ENCODE measurements at regions not wholly inside any gene's neighbourhood (a gene's known extent, or its start where the extent isn't known, plus 50 kb on each side); places are given as distances from the start of the nearest gene placed in this dataset.

DNA sequence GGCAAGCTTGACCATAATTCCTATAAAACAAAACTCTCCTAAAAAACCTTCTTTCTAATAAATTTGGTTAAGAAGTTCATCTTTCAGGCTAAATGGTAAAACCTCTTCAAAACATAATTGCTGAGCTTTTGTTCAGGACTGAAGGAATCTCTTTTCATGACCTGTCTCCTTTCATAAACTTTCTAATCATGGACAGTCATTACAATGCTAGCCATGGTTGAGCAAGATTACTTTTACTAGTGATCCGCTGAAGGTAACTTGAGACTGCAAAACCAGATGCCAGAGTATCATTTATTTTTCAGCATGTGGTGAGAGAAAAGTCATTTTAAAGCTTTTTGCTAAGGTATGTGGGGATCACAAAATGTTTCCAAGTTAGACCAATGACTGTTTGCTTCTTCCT lies 186.4 kb upstream of the RHOBTB1 start:
- no peaks in the 10 kb centered on the region for H3K4me1 Mint-ChIP-seq (ENCODE audit: unreplicated experiment)
- no peaks in the 10 kb centered on the region for H3K9me3 Mint-ChIP-seq (ENCODE audit: unreplicated experiment)
- H3K27ac Mint-ChIP-seq (ENCODE audit: unreplicated experiment): no peak overlapping the region
- no peaks in the 10 kb centered on the region for H3K27me3 Mint-ChIP-seq (ENCODE audit: unreplicated experiment)
- no peak overlapping the region for H3K4me3 Mint-ChIP-seq (ENCODE audit: unreplicated experiment)
- TF ChIP-seq, protein P1, sequence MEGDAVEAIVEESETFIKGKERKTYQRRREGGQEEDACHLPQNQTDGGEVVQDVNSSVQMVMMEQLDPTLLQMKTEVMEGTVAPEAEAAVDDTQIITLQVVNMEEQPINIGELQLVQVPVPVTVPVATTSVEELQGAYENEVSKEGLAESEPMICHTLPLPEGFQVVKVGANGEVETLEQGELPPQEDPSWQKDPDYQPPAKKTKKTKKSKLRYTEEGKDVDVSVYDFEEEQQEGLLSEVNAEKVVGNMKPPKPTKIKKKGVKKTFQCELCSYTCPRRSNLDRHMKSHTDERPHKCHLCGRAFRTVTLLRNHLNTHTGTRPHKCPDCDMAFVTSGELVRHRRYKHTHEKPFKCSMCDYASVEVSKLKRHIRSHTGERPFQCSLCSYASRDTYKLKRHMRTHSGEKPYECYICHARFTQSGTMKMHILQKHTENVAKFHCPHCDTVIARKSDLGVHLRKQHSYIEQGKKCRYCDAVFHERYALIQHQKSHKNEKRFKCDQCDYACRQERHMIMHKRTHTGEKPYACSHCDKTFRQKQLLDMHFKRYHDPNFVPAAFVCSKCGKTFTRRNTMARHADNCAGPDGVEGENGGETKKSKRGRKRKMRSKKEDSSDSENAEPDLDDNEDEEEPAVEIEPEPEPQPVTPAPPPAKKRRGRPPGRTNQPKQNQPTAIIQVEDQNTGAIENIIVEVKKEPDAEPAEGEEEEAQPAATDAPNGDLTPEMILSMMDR (IDR thresholded peaks at IDR 0.05; ENCODE audit: unreplicated experiment): no peak
- DNase-seq (ENCODE audit: low spot score): no peak
- H3K36me3 Mint-ChIP-seq (ENCODE audit: low read depth, unreplicated experiment): no peaks in the 10 kb centered on the region

DNA sequence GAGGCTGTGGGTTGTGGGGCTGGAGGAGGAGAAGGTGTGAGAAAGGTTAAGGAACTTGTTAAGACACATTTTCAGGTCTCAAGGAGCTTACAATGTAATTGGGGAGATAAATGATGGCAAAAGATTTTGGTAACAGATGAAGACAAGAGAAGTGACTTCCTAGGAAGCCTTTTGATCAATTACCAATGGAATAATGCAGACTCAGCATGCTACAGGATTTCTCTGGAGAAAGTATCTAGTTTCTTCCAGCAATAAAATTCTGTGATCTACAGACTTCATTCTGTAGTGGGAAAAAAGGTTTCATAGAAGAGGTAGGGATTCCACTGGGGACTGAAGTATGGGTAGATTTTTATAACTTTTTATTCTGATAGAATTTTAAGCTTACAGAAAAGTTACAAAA lies 184.2 kb upstream of the RHOBTB1 start:
- H3K4me1 Mint-ChIP-seq (ENCODE audit: unreplicated experiment): peaks cover 5% of the 10 kb centered on the region
- H3K36me3 Mint-ChIP-seq (ENCODE audit: low read depth, unreplicated experiment): no peaks in the 10 kb centered on the region
- no peaks in the 10 kb centered on the region for H3K9me3 Mint-ChIP-seq (ENCODE audit: unreplicated experiment)
- peaks cover 1% of the 10 kb centered on the region for H3K27me3 Mint-ChIP-seq (ENCODE audit: unreplicated experiment)
- DNase-seq (ENCODE audit: low spot score): no peak
- TF ChIP-seq, protein P1 (IDR thresholded peaks at IDR 0.05; ENCODE audit: unreplicated experiment): no peak
- no peak overlapping the region for H3K27ac Mint-ChIP-seq (ENCODE audit: unreplicated experiment)
- H3K4me3 Mint-ChIP-seq (ENCODE audit: unreplicated experiment): no peak overlapping the region

DNA sequence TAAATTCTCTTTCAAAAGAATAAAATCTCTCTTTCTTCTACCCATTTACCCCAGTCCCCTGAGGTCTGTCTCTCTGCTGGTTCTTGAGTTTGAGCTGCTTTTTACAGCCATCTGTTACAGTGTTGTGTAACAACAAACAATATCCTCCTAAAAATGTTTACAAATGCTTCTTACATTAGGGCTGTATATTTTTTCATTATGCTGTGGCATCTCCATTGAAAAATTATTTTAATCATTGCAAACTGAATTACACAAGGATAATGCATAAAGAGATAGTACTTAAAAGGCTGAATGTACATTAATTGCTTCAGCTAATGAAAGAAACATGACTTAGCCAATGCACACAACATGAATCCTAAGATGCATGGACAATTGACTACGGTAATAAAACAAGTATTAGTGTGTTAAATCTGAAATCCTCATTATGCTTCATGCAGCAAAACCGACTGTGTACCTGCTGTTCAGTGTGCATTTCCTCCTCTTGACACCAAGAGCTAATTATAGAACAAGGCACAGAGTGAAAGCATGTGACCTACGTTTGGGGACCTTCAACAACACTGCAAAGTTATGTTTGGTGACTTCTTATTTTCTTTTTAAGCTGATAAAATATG lies 181.7 kb upstream of the RHOBTB1 start:
- TF ChIP-seq, protein P1 (IDR thresholded peaks at IDR 0.05; ENCODE audit: unreplicated experiment): no peak
- Mint-ChIP-seq H3K4me3 (ENCODE audit: unreplicated experiment) (no peak overlapping the region), H3K27me3 (ENCODE audit: unreplicated experiment) (peaks cover 1% of the 10 kb centered on the region), H3K9me3 (ENCODE audit: unreplicated experiment) (no peaks in the 10 kb centered on the region), H3K36me3 (ENCODE audit: low read depth, unreplicated experiment) (no peaks in the 10 kb centered on the region), H3K4me1 (ENCODE audit: unreplicated experiment) (peaks cover 13% of the 10 kb centered on the region), H3K27ac (ENCODE audit: unreplicated experiment) (no peak overlapping the region)
- DNase-seq (ENCODE audit: low spot score): no peak

DNA sequence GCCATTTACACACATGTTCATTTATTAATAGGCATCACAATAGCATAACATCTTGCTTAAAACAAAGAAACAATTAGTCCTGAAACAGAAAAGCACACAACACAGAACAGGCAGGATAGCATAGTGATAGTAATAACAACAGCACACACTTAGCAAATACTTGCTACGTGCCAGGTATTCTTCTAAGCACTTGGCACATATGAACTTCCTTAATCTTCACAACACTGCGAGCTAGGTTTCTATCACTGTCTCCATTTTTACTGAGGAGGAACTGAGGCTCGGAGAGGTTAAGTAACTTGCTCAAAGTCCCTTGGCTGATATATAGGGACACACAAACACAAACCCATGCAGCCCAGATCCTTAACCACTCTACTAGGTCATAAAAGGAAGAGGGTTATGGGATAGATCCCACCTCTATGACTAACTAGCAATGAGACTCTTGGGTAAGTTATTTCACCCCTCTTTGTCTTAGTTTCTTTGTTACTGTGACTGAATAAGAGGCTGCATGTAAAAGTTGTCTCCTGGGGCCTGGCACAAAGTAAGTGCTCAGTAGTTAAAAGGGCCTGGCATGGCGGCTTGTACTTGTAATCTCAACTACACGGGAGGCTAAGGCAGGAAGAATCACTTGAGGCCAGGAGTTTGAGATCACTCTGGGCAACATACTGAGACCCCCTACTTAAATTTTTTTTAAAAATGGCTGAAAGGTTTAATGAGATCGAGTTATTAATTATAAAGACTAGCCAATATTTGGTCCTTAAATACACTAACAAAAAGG lies 181.0 kb upstream of the RHOBTB1 start:
- no peak overlapping the region for H3K4me3 Mint-ChIP-seq (ENCODE audit: unreplicated experiment)
- no peak overlapping the region for H3K27ac Mint-ChIP-seq (ENCODE audit: unreplicated experiment)
- H3K4me1 Mint-ChIP-seq (ENCODE audit: unreplicated experiment): peaks cover 13% of the 10 kb centered on the region
- no peaks in the 10 kb centered on the region for H3K36me3 Mint-ChIP-seq (ENCODE audit: low read depth, unreplicated experiment)
- H3K9me3 Mint-ChIP-seq (ENCODE audit: unreplicated experiment): no peaks in the 10 kb centered on the region
- peaks cover 1% of the 10 kb centered on the region for H3K27me3 Mint-ChIP-seq (ENCODE audit: unreplicated experiment)
- TF ChIP-seq, protein P1 (IDR thresholded peaks at IDR 0.05; ENCODE audit: unreplicated experiment): no peak
- no peak for DNase-seq (ENCODE audit: low spot score)

DNA sequence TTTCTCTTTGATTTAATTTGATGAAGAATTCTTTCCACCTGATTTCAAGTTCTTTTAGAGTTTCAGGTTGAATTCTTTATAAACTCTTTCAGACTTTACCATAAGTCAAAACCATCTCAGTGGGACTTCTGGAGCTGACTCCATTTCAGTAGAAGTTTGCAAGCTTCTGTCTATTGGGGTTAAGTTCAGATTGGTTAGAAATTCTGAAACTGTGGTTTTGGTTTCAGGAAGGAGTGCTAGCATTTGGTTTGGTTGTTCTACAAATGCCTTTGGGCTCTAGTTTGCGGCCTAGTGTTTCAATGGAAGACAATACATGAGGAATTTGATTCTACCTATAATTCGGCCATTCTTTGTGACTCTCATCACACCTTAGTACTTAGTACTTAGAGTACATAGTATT lies 176.8 kb upstream of the RHOBTB1 start:
- H3K27ac Mint-ChIP-seq (ENCODE audit: unreplicated experiment): no peak overlapping the region
- no peak for DNase-seq (ENCODE audit: low spot score)
- H3K4me3 Mint-ChIP-seq (ENCODE audit: unreplicated experiment): no peak overlapping the region
- peaks cover 13% of the 10 kb centered on the region for H3K4me1 Mint-ChIP-seq (ENCODE audit: unreplicated experiment)
- TF ChIP-seq, protein P1 (IDR thresholded peaks at IDR 0.05; ENCODE audit: unreplicated experiment): no peak
- H3K36me3 Mint-ChIP-seq (ENCODE audit: low read depth, unreplicated experiment): no peaks in the 10 kb centered on the region
- H3K9me3 Mint-ChIP-seq (ENCODE audit: unreplicated experiment): no peaks in the 10 kb centered on the region
- peaks cover 1% of the 10 kb centered on the region for H3K27me3 Mint-ChIP-seq (ENCODE audit: unreplicated experiment)
